ENCODE measurements at regions not wholly inside any gene's neighbourhood (a gene's known extent, or its start where the extent isn't known, plus 50 kb on each side); places are given as distances from the start of the nearest gene placed in this dataset.

DNA sequence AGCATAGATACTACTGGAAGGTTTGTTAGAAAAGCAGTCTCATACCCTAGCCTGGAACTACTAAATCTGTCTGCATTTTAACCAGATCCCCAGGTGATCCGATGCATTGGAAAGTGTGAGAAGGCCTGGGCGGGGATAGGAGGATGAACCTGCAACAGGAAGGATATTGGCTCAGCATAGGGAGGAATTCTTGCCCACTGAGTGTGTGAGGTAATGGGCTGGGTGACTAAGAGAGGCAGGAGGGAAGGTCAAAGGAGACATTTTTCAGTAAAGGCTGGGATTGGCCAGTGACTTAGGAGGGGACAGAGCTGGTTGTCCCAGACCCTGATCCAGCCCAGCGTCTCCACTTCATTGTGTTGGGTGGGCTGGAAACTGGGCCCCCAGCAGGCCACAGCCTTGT is 191.0 kb upstream of the LRFN2 start:
- no peak for TF ChIP-seq SMAD4 (CRISPR knock-in tag; IDR thresholded peaks at IDR 0.05)
- TF ChIP-seq, protein P1, sequence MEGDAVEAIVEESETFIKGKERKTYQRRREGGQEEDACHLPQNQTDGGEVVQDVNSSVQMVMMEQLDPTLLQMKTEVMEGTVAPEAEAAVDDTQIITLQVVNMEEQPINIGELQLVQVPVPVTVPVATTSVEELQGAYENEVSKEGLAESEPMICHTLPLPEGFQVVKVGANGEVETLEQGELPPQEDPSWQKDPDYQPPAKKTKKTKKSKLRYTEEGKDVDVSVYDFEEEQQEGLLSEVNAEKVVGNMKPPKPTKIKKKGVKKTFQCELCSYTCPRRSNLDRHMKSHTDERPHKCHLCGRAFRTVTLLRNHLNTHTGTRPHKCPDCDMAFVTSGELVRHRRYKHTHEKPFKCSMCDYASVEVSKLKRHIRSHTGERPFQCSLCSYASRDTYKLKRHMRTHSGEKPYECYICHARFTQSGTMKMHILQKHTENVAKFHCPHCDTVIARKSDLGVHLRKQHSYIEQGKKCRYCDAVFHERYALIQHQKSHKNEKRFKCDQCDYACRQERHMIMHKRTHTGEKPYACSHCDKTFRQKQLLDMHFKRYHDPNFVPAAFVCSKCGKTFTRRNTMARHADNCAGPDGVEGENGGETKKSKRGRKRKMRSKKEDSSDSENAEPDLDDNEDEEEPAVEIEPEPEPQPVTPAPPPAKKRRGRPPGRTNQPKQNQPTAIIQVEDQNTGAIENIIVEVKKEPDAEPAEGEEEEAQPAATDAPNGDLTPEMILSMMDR (IDR thresholded peaks at IDR 0.05): no peak
